GM18511 (cell line): ENCODE measurements at regions not wholly inside any gene's neighbourhood (a gene's known extent, or its start where the extent isn't known, plus 50 kb on each side); places are given as distances from the start of the nearest gene placed in this dataset.

Experiments
- ATAC-seq: cut with Tn5 transposase; IDR thresholded peaks from one replicate; pipeline ENCODE4 v1.9.1; 2021; ENCODE audit warnings: mild to moderate bottlenecking, moderate library complexity; ENCODE audit not compliant: unreplicated experiment

- ATAC-seq, result no peak
Observed at GRCh38 chr5:68953875-68954617, 139.8 kb upstream of the SLC30A5 start.

DNA sequence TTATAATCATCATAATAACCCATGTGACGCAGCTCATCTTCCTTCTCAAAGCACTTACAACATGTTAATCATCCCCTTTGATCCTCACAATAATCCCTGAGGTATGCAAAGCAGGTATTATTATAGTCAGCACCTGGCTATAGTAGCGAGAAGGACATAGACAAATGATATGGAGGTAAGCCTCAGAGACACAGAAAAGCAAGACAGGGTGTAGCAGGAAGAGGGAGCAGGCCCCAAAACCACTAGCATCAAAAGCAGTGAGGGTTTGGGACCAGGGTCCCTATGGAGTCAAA lies 139.2 kb upstream of the SLC30A5 start:
- no peak for ATAC-seq

GRCh38 chr5:68957591-68957990 lies 136.2 kb upstream of the SLC30A5 start:
- ATAC-seq, result no peak

DNA sequence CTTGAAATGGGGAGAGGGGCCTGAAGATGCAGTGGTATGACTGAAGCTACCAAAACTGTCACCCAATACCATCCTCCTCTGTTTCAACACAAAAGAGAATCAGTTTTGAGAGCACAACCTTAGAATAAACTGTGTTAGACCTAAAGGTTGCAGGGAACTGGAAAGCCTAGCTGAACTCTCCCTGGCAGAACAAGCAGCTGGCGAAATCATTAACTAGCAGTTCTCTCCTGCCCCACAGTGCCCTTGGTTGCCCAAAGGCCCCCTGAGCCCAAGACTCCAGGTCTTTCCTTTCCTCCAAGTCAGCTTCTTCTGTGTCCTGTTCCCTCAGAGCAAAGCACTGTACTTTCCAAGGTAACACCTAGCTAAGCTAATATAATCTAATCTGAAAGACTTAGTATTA lies 135.4 kb upstream of the SLC30A5 start:
- ATAC-seq, result no peak

DNA sequence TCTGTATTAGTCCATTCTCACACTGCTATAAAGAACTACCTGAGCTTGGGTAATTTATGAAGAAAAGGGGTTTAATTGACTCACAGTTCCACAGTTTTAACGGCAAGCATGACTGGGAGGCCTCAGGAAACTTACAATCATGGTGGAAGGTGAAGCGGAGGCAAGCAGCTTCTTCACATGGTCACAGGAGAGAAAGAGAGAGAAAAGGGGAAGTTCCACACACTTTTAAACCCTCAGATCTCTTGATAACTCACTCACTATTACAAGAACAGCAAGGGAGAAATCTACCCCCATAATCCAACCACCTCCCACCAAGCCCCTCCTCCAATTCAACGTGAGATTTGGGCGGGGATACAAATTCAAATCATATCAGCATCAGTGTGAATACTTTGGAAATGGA lies 133.4 kb upstream of the SLC30A5 start:
- no peak for ATAC-seq

GRCh38 chr5:68960961-68961360 lies 132.9 kb upstream of the SLC30A5 start:
- no peak for ATAC-seq

GRCh38 chr5:68961762-68962161 lies 132.1 kb upstream of the SLC30A5 start:
- no peak for ATAC-seq

GRCh38 chr5:68962757-68963484 lies 130.9 kb upstream of the SLC30A5 start:
- no peak for ATAC-seq

- no peak for ATAC-seq
Observed at GRCh38 chr5:68964679-68965078, 129.1 kb upstream of the SLC30A5 start.

- ATAC-seq, result no peak
Observed at GRCh38 chr5:68965926-68966325, 127.9 kb upstream of the SLC30A5 start.

- no peak for ATAC-seq
Observed at GRCh38 chr5:68966596-68966995, 127.2 kb upstream of the SLC30A5 start.

- ATAC-seq, result no peak
Observed at GRCh38 chr5:68968429-68968828, 125.4 kb upstream of the SLC30A5 start.

- ATAC-seq, result no peak
Observed at GRCh38 chr5:68970617-68971016, 123.2 kb upstream of the SLC30A5 start.

DNA sequence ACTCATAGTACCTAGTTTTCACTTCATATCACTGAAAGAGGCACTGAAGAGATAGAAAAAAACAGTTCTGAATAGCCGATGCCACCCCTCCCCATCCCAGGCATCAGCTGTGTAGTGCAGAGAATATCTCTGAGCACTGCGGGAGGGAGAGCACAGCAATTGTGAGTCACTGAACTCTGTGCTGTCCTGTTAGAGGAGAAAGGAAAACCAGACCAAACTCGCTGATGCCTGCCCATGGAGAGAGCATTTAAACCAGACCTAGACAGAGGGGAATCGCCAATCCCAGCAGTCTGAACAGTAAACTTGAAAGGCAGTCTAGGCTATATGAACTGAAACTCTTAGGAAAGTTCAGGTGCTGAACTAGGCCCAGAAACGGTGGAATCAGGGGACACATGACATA lies 120.1 kb upstream of the SLC30A5 start:
- no peak for ATAC-seq

DNA sequence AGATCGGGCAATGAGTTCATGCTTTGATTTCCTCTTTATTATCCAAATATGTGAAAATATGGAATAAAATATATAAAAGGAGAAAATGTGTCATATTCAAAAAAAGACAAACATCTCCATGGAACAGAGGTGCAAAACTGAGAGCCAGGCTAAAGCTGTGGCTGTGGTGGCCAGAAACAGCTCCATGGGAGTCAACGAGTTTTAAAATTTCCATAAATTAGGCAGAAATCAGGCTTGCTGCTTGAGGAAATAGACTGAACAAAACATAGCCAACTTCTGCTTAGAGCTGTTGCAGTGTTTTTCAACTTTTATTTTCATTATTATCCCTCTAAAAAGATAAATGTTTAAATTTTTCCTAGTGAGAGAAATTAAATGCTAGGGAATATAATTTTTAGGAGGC lies 110.8 kb upstream of the SLC30A5 start:
- no peak for ATAC-seq

DNA sequence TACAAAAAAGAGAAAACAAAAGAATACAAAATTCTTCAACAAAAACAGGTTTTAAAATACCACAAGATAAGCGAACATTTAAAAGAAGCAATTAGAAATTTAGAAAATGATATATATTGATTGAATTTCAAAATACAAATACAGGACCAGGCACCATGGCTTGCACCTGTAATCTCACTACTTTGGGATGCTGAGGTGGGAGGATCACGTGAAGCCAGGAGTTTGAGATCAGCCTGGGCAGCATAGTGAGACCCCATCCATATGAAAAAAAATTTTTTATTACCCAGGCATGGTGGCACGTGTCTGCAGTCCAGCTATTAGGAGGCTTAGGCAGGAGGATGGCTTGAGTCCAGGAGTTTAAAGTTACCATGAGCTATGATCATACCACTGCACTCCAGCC lies 109.9 kb upstream of the SLC30A5 start:
- no peak for ATAC-seq

DNA sequence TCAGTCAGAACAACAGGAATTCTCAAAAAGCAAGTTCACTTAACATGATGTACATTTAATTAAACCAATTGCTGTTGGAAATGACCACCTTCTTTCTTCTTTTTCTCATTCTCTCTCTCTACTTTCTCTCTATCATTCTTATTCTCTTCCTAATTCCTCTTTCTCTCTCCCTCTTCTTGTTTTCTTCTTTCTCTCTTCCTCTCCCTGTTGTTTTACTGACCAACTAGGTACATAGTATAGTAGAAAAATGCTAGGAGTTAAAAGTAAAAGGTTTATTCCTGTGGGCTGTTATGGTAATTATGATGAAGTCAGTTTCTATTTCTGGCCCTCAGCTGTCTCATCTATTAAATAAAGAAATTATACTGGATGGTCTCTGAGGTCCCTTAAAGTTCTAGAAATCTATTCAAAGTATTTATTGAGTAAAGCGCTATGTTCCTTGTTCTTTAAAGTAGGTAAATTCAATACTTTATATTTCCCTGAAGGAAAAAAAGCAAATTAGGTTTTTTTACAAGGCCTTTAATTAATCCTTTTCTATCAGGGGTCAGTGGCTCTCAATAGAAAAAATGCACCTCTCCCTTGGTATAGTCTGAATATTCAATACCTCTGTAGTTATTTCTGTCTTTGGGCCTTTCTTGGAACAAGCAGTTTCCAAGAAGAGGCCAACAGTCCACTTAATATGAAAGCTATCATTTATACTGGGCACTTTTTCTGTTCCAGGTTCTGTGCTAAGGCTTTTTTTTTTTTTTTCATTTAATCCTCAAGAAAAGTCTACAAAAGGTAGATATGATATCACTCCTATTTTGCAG lies 102.3 kb upstream of the SLC30A5 start:
- ATAC-seq, result no peak

DNA sequence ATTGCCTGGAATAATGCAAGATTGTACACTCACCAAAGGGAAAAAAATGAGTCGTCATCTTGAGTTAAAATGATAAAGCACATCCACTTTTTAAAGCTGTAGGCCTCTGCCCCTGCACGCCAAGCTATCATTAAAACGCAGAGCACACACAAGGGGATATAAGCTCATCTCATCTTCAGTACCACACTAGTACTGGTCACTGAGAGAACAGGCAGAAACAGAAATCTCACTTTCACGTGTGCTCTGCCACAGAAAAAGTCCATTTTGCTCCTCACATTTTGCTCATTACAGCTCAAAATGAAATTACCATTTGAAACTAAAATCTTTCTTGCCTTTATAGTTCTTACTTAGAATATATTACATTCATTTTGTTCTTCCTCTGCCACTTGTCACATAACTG lies 99.2 kb upstream of the SLC30A5 start:
- no peak for ATAC-seq

DNA sequence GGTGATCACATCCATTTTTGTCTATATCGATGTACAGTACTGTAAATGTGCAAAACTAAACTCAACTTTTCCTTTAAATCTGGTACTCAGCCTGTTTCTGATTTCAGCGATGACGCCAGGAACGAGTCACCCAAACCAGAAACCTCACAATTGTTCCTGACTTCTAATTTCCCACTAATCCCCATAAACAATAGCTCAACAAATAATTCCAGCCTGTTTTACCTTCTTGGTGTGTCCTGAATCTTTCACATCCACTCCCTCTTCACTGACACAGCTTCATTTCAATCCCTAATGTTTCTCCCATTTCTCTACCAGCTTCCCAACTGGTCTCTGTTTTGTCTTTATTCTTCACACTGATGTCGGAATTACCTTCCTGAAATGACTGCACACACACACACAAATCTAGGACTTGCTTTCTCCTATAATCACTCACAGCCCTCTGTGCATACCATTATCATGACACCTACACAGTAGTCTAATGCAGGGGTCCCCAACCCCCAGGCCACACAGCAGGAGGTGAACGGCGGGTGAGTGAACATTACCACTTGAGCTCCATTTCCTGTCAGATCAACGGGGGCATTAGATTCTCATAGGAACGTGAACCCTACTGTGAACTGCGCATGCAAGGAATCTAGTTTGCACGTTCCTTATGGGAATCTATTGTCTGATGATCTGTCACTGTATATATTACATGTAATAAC lies 97.8 kb upstream of the SLC30A5 start:
- ATAC-seq, result no peak

- no peak for ATAC-seq
Observed at GRCh38 chr5:68999181-68999580, 94.6 kb upstream of the SLC30A5 start.

DNA sequence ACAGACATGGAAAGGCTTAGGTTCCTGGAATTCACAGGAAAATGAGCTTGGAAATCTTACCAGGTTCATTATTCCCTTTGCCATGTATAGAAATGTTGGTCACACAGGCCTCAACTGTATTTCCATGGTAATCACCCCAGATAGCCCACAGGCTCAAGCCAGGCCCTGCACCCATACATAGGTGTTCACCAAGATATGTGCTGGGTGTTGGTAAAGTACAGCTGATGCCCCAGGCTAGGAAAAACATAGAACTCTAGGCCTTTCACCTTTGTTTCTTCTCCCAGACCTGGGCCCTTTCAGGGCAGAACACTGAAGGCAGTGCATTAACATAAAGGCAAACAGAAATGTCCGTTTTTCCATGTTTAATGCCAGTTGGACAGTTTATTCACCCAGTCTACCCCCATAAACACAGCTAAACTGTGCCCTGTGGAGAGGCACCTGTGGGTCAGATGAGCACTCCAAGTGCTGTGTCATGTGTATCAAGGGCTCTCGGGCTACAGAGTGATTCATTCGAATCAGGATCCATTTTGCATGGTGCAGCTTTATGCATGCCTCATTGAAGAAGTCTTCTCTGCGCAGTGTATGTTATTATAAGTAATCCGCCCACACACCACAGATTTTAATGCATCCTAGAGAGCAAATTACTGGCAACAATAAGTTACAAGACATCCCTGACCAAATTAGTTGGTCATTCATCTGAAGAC lies 93.4 kb upstream of the SLC30A5 start:
- no peak for ATAC-seq
